Neutrophil (primary cell): ENCODE measurements at regions not wholly inside any gene's neighbourhood (a gene's known extent, or its start where the extent isn't known, plus 50 kb on each side); places are given as distances from the start of the nearest gene placed in this dataset.

Experiments
- H3K27ac ChIP-seq: fragments of 200-600 bp; sonication (generic); 2 replicates; pipeline ENCODE4 v1.5.1; 2016; ENCODE audit warnings: mild to moderate bottlenecking, moderate library complexity
- H3K27me3 ChIP-seq: fragments of 200-600 bp; sonication (generic); 2 replicates; pipeline ENCODE4 v1.6.0; 2016; ENCODE audit warnings: mild to moderate bottlenecking
- H3K36me3 ChIP-seq: fragments of 200-600 bp; sonication (generic); 2 replicates; pipeline ENCODE4 v1.5.1; 2017
- H3K4me1 ChIP-seq, 2 experiments: fragments of 200-600 bp in 1 of 2; sonication (generic) in 1 of 2; 1 replicate in 1 of 2; 2 replicates in 1 of 2; pipeline versions ENCODE4 v1.5.1 to v1.6.1; 2013 to 2016; ENCODE audit warnings: low read depth in 1 of 2, low read length in 1 of 2, mild to moderate bottlenecking in 1 of 2, moderate library complexity in 1 of 2; ENCODE audit not compliant: control insufficient read depth in 1 of 2, insufficient read depth in 1 of 2
- H3K4me3 ChIP-seq, 2 experiments: fragments of 200-600 bp in 1 of 2; sonication (generic) in 1 of 2; 1 replicate in 1 of 2; 2 replicates in 1 of 2; pipeline ENCODE4 v1.5.1; 2013 to 2016; ENCODE audit warnings: low read depth in 1 of 2, low read length in 1 of 2, mild to moderate bottlenecking in 1 of 2, moderate library complexity in 1 of 2
- H3K9me3 ChIP-seq: fragments of 200-600 bp; sonication (generic); 2 replicates; pipeline ENCODE4 v1.5.1; 2016
- TF ChIP-seq, protein P1 (sequence below): fragments of 200-600 bp; sonication (generic); IDR thresholded peaks from 2 replicates; pipeline ENCODE4 v1.5.1; 2016; ENCODE audit warnings: antibody characterized with exemption

DNA sequence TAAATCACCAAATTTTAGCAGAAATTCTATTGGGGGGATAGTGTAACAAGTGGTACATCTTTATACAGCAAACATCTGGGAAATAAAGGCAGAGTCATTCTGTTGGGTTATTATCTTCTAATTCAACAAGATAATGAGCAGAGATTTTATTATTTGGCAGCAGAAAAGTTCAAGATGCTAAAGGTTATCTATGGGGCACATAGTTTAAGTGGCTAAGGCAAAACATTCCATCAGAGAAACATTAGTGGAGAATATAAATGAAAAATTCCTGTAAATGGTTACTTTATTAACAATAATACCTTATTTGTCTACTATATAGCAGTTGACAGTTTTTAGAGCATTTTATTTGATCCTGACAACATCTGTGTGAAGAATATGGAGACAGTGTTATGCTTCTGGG, 815.7 kb downstream of the NCAM2 start:
- Histone ChIP-seq H3K36me3 (no peaks in the 10 kb centered on the region), H3K4me3 (no peak overlapping the region), H3K27ac (no peak overlapping the region), H3K4me1 (no peaks in the 10 kb centered on the region), H3K9me3 (no peaks in the 10 kb centered on the region), H3K27me3 (no peaks in the 10 kb centered on the region)
- TF ChIP-seq, protein P1, sequence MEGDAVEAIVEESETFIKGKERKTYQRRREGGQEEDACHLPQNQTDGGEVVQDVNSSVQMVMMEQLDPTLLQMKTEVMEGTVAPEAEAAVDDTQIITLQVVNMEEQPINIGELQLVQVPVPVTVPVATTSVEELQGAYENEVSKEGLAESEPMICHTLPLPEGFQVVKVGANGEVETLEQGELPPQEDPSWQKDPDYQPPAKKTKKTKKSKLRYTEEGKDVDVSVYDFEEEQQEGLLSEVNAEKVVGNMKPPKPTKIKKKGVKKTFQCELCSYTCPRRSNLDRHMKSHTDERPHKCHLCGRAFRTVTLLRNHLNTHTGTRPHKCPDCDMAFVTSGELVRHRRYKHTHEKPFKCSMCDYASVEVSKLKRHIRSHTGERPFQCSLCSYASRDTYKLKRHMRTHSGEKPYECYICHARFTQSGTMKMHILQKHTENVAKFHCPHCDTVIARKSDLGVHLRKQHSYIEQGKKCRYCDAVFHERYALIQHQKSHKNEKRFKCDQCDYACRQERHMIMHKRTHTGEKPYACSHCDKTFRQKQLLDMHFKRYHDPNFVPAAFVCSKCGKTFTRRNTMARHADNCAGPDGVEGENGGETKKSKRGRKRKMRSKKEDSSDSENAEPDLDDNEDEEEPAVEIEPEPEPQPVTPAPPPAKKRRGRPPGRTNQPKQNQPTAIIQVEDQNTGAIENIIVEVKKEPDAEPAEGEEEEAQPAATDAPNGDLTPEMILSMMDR = no peak

DNA sequence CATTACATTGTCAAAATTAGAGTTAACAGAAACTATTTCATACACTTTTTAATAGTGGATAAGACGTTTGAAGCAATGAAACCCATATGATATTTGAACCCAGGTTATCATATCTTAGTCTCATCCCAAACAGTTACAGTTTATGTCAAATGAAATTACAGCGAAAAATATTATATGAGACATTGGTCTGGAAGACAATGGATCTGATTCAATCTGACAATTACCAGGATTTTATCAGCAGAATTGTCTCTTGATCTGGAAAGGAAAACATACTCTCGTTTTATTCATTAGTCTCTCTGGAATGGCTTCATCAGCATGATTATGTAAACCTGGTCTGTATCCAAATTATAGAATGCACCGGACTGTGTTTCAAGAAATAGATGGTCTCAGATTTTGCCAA, 818.6 kb downstream of the NCAM2 start:
- no peaks in the 10 kb centered on the region for H3K27me3 ChIP-seq
- H3K4me3 ChIP-seq = no peak overlapping the region
- TF ChIP-seq, protein P1 = no peak
- no peaks in the 10 kb centered on the region for H3K4me1 ChIP-seq
- H3K9me3 ChIP-seq = no peaks in the 10 kb centered on the region
- no peaks in the 10 kb centered on the region for H3K36me3 ChIP-seq
- H3K27ac ChIP-seq = no peak overlapping the region

DNA sequence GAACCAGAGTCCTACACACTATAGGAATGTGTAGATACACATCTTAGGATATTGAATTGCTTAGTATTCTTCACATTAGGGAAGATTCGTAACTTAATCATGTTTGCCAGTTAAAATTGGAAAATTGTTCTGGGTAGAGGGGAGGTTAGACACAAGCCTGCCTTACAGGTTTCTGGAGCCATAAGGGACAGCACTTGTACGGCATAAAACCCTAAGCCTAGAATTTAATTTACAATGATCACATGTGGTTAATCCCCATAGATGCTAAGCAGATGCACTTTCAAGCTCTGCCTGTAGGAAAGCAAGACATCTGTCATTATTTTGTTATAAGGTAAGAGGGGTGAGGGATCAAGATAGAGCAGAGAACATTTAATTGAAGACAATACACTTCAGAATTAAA, 820.7 kb downstream of the NCAM2 start:
- no peaks in the 10 kb centered on the region for H3K4me1 ChIP-seq
- H3K9me3 ChIP-seq = no peaks in the 10 kb centered on the region
- H3K27me3 ChIP-seq = no peaks in the 10 kb centered on the region
- H3K36me3 ChIP-seq = no peaks in the 10 kb centered on the region
- H3K4me3 ChIP-seq = no peak overlapping the region
- TF ChIP-seq, protein P1 = no peak
- no peak overlapping the region for H3K27ac ChIP-seq

DNA sequence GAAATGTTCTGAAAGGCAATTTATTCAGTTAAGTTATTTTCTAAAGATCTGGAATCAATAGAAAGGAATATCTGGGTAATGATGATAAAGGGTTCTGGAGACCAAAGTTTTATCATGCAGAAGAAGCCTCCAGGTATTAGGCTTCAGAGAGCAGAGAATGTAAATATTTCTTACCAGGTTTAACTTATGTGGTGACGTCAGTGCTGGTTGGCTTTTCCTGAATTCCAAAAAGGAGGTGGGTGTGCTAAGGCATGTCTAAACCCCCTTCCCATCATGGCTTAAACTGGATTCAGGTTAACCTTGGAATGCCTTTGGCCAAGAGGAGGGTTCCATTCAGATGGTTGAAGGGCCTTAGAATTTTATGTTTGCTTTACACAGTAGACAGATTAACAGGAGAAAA, 829.9 kb downstream of the NCAM2 start:
- Histone ChIP-seq H3K4me1 (no peaks in the 10 kb centered on the region), H3K27me3 (no peaks in the 10 kb centered on the region), H3K4me3 (no peak overlapping the region), H3K9me3 (no peaks in the 10 kb centered on the region), H3K27ac (no peak overlapping the region), H3K36me3 (no peaks in the 10 kb centered on the region)
- TF ChIP-seq, protein P1 = no peak

DNA sequence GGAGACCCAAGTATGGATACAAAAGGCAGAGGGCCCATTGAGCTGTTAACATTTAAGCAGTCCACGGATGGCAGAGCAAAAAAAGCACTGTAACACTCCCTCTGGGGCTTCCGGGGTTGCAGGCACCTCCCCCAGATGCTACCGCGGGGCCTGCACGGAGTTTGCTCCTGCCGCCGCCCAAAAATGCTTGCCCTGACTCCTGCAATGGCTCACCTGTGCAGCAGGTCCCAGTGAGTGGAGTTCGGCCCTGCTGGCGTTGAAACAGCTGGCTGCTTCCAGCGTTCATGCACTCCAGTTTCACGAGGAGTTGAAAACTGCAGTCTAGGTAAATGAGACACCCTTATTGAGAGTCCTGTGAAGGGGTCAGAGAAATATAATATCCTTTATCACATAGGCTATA, 832.8 kb downstream of the NCAM2 start:
- no peak overlapping the region for H3K4me3 ChIP-seq
- TF ChIP-seq, protein P1 = no peak

DNA sequence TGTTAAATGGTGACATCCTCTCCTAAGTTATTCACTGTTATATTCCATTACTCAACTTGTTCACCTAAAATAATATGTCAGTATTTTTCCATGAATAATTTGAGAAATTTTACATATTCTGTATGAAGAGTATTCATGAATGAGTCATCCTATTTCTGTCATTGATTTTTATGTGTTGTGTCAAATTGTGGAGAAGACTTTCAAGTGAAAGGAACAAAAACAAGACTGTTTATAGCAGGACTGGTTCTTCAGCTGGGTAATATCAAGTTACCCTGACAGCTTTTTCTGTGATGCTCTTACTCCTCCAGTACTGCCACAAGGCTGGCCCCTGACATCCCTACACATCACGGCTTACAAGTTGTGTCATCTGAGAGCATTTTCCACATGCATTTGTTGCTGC, 847.7 kb downstream of the NCAM2 start:
- Histone ChIP-seq H3K9me3 (no peaks in the 10 kb centered on the region), H3K4me3 (no peak overlapping the region), H3K27ac (no peak overlapping the region), H3K36me3 (no peaks in the 10 kb centered on the region), H3K4me1 (no peaks in the 10 kb centered on the region), H3K27me3 (no peaks in the 10 kb centered on the region)
- TF ChIP-seq, protein P1 = no peak

More for the DNA sequence above, 832.8 kb downstream of the NCAM2 start:
- Histone ChIP-seq H3K4me1 (no peaks in the 10 kb centered on the region), H3K27ac (no peak overlapping the region), H3K36me3 (no peaks in the 10 kb centered on the region), H3K27me3 (no peaks in the 10 kb centered on the region), H3K9me3 (no peaks in the 10 kb centered on the region)
